ENCODE measurements at regions not wholly inside any gene's neighbourhood (a gene's known extent, or its start where the extent isn't known, plus 50 kb on each side); places are given as distances from the start of the nearest gene placed in this dataset.

DNA sequence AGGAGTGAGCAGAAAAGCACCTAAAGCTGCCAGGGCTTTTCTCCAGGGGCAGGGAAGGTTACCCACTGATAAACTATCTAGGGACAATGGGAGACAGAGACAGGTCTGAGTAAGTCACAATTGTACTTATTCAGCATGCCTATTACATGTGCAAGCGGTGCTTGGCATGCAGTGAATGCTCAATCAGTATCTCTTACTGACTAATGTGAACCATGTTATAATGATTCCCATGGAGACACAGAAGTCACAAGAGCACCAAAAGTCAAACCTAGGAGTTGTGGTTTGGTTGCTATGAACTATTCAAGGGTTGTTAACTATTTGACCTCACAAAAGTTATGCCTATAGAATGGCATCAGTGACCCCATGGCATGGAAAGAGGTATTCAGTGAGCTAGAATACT lies 50.0 kb upstream of the RASGRP1 start:
- no peaks in the 10 kb centered on the region for H3K9me3 Mint-ChIP-seq
- peaks cover 3% of the 10 kb centered on the region for H3K36me3 Mint-ChIP-seq (ENCODE audit: insufficient read depth)
- H3K27me3 Mint-ChIP-seq, result no peaks in the 10 kb centered on the region
- DNase-seq (no peak), ATAC-seq (replicated peaks) (no peak)
- H3K27ac Mint-ChIP-seq, result no peak overlapping the region
- peaks cover 35 to 46% of the 10 kb centered on the region in 2 donors for H3K4me1 Mint-ChIP-seq (ENCODE audit: low read depth in 2 of 2)
- H3K4me3 Mint-ChIP-seq, result no peak overlapping the region

DNA sequence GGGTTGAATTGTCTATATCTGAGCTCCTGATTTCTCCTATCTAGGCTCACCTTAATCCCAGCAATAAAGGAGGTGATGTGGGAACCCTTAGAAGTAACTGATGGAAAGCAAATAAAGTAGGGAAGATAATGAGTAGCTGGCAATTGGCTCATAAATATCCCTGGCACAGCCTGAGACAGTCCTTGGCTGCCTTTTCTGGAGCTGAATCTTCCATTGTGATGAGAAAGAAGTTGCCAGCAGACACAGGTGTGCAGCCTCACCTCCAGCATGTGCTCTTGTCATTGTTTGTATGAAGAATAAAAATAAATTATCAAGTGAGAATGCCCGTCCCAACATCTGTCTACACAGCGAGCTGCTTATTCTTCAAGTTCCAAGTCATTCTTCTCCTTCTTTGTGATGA lies 53.2 kb upstream of the RASGRP1 start:
- no peaks in the 10 kb centered on the region for H3K27me3 Mint-ChIP-seq

DNA sequence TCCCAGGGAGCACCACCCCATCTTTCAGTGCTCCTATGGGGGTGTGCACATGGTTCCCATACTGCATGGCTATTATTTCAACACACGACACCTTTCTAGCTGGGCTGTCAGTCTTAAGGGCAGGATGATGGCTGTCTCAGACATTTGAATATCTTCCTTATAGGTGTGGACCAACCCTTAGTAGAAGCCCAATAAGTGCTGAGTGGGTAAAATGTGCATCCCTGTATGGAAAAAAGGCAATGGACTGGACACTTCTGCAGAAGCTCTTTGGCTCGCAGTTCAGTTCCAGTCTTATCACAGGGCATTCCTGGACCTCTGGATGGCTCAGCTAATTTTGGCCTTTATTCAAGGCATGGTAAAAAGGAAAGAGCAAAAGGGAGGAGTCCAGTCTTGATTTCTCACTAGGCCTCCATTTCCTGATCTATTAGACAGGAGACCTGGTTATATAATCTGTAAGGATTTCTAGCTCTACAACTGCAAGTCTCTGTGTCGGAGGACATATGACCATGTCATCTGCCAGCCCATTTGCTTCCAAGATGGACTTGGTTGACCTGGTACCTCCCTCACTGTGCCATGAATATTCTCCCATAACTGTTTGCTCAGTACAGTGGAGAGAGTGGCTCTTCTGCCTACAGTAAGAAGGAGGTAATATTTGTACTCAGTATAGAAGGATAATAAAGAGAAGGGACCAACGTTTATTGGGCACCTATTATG lies 53.8 kb upstream of the RASGRP1 start:
- Mint-ChIP-seq H3K27ac (peak overlapping the region in 1 of 2 donors; percentile 16), H3K4me3 (no peak overlapping the region), H3K36me3 (ENCODE audit: insufficient read depth) (no peaks in the 10 kb centered on the region), H3K9me3 (no peaks in the 10 kb centered on the region), H3K27me3 (no peaks in the 10 kb centered on the region), H3K4me1 (ENCODE audit: low read depth in 2 of 2) (peaks cover 12 to 38% of the 10 kb centered on the region in 2 donors)
- DNase-seq, result no peak
- ATAC-seq (replicated peaks), result no peak

More for the DNA sequence above, 53.2 kb upstream of the RASGRP1 start:
- ATAC-seq (replicated peaks) (no peak), DNase-seq (no peak)
- Mint-ChIP-seq H3K27ac (no peak overlapping the region), H3K4me3 (no peak overlapping the region), H3K36me3 (ENCODE audit: insufficient read depth) (no peaks in the 10 kb centered on the region), H3K4me1 (ENCODE audit: low read depth in 2 of 2) (peaks cover 13 to 38% of the 10 kb centered on the region in 2 donors), H3K9me3 (no peaks in the 10 kb centered on the region)

DNA sequence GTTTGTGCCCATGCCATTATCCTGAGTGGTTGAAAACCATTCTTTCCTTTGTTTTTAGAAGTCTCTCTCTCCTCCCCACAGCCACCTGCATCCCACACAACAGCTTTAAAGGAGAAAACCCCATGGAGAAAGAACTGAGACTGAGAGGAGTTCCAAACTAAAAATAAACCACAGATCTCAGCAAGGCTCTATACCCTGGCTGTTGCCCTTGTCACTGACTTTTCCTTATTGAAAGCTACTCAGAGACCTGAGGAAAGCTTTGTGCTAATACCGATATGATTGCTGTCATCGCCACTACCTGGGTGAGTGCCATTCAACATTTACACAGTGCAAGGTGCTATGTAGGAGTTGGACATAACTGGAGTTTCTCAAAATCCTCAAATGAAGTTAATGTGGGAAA lies 55.5 kb upstream of the RASGRP1 start:
- H3K4me1 Mint-ChIP-seq (ENCODE audit: low read depth in 2 of 2), result peaks cover 10 to 41% of the 10 kb centered on the region in 2 donors
- H3K9me3 Mint-ChIP-seq, result no peaks in the 10 kb centered on the region
- no peaks in the 10 kb centered on the region for H3K27me3 Mint-ChIP-seq
- no peak for ATAC-seq (replicated peaks)
- peak overlapping the region; percentile 59 to 62 for H3K27ac Mint-ChIP-seq
- no peak for DNase-seq
- no peaks in the 10 kb centered on the region for H3K36me3 Mint-ChIP-seq (ENCODE audit: insufficient read depth)
- no peak overlapping the region for H3K4me3 Mint-ChIP-seq

DNA sequence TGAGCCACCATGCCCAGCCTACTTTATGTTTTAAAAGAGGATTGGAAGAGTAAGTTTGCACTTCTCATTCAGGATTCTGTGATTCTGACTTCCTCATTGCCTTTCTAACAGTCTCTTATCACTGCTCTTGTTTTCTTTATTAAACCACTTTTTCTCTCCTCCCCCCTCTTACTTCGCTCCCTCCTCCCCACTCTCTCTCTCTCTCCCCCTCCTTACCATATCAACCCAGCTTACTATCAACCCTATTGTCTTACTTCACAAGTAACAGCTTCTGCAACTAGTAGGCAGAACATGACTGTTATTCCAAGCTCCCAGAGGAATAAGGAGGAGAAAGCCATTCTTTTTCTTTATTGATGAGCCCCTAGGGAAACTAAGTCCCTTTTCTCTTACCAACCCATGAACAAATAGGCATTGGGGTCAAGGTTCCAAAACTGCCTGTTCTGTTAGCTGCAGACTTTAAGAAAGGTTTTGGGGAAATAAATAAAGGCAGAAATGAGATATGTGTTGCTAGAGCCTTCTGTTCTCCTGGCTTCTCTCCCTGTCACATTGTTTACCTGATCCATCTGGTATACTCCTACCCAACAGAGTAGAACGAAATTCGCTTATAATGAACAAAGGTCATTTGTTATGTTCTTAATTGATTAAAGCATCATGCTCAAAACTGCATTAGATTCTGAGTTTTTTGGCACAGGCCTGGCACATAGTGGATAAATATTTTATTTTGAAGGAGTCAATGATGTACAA lies 56.4 kb upstream of the RASGRP1 start:
- peaks cover 10 to 41% of the 10 kb centered on the region in 2 donors for H3K4me1 Mint-ChIP-seq (ENCODE audit: low read depth in 2 of 2)
- H3K27me3 Mint-ChIP-seq, result no peaks in the 10 kb centered on the region
- no peak overlapping the region for H3K4me3 Mint-ChIP-seq
- H3K36me3 Mint-ChIP-seq (ENCODE audit: insufficient read depth), result no peaks in the 10 kb centered on the region
- H3K27ac Mint-ChIP-seq, result peak overlapping the region; percentile 62 to 85
- no peak for DNase-seq
- no peaks in the 10 kb centered on the region for H3K9me3 Mint-ChIP-seq
- ATAC-seq (replicated peaks), result no peak

DNA sequence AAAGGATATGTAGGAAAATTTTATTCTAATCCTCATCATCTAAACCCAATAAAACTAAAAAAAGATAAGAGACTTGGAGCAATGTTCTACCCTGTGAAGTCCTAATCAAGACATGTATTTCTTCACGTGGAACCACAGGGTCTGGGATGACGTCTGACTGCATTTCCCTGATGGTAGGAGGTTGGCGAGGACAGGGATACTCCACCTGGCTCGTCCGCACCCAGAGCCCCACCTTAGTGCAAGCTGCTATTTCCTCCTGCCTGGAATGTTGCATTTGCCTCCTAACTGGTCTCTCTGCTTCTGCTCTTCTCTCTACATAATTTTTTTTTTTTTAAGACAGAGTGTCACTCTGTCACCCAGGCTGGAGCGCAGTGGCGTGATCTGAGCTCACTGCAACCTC lies 57.7 kb upstream of the RASGRP1 start:
- Mint-ChIP-seq H3K9me3 (no peaks in the 10 kb centered on the region), H3K4me3 (no peak overlapping the region), H3K36me3 (ENCODE audit: insufficient read depth) (no peaks in the 10 kb centered on the region), H3K27me3 (no peaks in the 10 kb centered on the region), H3K27ac (peak overlapping the region in 1 of 2 donors; percentile 90), H3K4me1 (ENCODE audit: low read depth in 2 of 2) (peaks cover 15 to 46% of the 10 kb centered on the region in 2 donors)
- ATAC-seq (replicated peaks), result no peak
- DNase-seq, result no peak

DNA sequence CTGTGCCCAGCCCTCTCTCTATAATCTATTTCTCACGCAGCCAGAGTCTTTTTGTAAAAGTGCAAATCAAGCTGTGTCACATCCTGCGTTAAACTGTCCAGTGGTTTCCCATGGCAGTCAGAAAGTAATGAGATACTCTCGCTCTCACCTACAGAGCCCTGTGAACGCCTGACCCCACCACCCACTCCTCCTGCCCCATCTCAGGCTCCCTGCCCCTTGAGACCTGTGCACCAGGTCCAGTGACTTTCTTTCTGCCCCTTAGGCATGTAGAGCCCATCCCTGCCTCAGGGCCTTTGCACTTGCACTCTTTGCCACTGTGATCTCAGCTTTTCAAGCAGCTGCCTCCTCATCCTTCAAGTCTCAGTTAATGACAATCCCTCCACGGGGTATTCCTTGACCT lies 58.3 kb upstream of the RASGRP1 start:
- peaks cover 17 to 46% of the 10 kb centered on the region in 2 donors for H3K4me1 Mint-ChIP-seq (ENCODE audit: low read depth in 2 of 2)

DNA sequence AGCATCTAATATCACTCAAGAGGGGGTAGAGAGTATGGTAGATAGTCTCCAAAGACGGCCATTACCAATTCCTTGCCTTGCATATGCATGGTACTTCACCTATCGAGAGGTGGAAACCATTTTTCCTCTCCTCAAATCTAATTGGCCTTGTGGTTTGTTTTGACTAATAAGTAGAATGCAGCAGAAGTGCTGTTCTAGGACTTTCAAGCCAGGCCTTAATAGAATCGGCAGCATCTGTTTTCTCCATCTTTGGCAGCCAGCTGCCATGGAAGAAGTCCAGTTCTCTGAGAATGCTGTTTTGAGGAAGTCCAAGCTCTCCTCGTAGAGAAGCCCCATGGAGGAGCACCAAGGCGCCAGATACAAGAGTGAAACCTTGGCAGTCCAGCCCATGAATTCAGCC lies 59.1 kb upstream of the RASGRP1 start:
- Mint-ChIP-seq H3K36me3 (ENCODE audit: insufficient read depth) (no peaks in the 10 kb centered on the region), H3K4me3 (no peak overlapping the region), H3K4me1 (ENCODE audit: low read depth in 2 of 2) (peaks cover 18 to 44% of the 10 kb centered on the region in 2 donors), H3K27ac (peak overlapping the region in 1 of 2 donors; percentile 21), H3K9me3 (no peaks in the 10 kb centered on the region), H3K27me3 (no peaks in the 10 kb centered on the region)
- ATAC-seq (replicated peaks) (no peak), DNase-seq (no peak)

More for the DNA sequence above, 58.3 kb upstream of the RASGRP1 start:
- peak overlapping the region; percentile 19 to 90 for H3K27ac Mint-ChIP-seq
- H3K4me3 Mint-ChIP-seq, result no peak overlapping the region
- ATAC-seq (replicated peaks), result no peak
- no peaks in the 10 kb centered on the region for H3K27me3 Mint-ChIP-seq
- H3K36me3 Mint-ChIP-seq (ENCODE audit: insufficient read depth), result no peaks in the 10 kb centered on the region
- no peaks in the 10 kb centered on the region for H3K9me3 Mint-ChIP-seq
- DNase-seq, result no peak

DNA sequence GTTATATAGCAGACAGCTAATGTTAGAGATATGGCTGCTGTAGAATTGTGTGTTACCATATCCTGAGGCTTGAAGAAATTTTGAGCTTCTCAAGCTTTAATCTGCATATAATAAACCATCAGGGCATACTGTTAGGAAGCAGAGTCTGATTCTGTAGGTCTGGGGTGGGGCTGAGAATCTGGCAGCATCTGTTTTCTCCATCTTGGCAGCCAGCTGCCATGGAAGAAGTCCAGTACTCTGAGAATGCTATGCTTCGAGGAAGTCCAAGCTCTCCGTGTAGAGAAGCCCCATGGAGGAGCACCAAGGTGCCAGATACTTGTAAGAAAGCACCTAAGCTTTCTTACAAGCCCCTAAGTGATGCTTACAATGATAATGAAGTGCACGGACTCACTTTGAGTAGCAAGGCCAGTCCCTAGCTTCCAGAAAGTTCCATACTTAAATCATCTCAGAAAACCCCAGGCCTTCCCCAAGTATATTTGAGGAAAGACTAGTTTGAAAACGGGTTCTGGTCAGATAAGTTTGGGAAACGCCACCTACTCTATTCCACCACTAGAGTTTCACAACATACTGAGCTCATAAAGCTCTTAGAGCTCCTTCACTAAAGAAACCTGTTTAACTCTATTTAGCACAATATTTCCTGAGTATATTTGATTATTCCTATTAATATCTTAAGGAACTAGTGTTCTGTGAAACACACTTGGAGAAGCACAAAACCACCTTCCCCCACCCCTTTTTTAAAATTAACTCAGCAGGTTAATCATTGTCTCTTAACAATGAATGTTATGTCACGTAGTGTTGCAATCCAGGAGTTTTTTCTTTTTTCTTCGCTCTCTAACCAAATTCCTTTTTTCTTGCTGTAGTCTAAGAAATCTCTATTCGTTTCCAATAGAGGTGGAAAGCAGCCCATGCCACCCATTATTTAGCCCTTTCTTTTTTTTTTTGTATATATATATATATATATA lies 59.9 kb upstream of the RASGRP1 start:
- Mint-ChIP-seq H3K9me3 (no peaks in the 10 kb centered on the region), H3K4me1 (ENCODE audit: low read depth in 2 of 2) (peaks cover 18 to 44% of the 10 kb centered on the region in 2 donors), H3K27ac (peak overlapping the region in 1 of 2 donors; percentile 21), H3K27me3 (no peaks in the 10 kb centered on the region), H3K36me3 (ENCODE audit: insufficient read depth) (no peaks in the 10 kb centered on the region), H3K4me3 (no peak overlapping the region)
- DNase-seq, result no peak
- no peak for ATAC-seq (replicated peaks)

DNA sequence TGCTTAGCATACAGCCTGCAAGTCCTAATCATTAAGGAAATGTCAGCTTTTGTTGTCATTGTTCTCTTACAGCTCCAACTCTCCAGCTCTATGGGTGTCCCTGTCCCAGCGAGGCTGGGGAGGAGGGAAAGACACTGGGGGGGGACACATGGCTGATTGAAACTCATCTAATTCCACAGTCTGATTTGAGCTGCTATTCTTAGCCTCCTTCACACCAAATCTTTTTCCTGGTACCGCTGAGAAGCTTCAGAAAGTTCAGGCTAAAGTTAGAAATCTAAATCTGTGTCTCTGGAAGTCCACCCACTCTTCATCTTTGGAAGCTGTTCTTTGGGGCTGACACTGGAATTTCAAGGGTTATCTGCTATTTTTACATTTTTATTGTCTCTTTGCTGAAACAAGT lies 61.3 kb upstream of the RASGRP1 start:
- ATAC-seq (replicated peaks), result no peak
- Mint-ChIP-seq H3K9me3 (no peaks in the 10 kb centered on the region), H3K4me1 (ENCODE audit: low read depth in 2 of 2) (peaks cover 15 to 36% of the 10 kb centered on the region in 2 donors), H3K27me3 (no peaks in the 10 kb centered on the region), H3K27ac (peak overlapping the region in 1 of 2 donors; percentile 36), H3K36me3 (ENCODE audit: insufficient read depth) (no peaks in the 10 kb centered on the region), H3K4me3 (no peak overlapping the region)
- no peak for DNase-seq

DNA sequence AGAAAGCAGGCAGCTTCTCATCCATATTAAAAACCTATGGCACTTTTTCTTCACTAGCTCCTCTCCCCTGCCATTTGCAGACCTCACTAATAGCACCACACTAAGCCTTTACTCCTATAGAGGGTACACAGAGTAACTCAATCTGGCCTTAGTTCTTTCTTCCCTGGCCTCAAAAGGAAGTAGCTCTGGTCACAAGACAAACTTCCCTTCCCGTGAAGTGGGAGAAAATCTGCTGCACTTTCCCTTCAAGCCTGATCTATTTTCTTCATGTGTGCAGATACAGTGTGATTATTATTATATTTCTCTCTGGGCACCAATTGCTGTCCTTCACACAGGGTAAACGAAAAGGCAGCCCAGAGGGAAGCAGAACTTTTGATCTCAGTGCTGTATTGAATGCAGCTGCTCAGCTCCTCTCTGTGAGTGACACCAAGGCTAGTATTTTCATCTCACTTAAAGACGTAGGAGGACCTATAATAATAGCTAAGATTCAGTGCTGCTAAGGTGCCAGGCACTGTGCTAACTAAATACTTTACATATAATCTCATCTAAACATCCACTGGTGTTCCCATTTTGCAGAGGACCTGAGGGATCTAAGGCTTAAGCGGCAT lies 61.9 kb upstream of the RASGRP1 start:
- Mint-ChIP-seq H3K27ac (peak overlapping the region in 1 of 2 donors; percentile 36), H3K27me3 (no peaks in the 10 kb centered on the region), H3K36me3 (ENCODE audit: insufficient read depth) (no peaks in the 10 kb centered on the region), H3K4me3 (no peak overlapping the region), H3K9me3 (no peaks in the 10 kb centered on the region), H3K4me1 (ENCODE audit: low read depth in 2 of 2) (peaks cover 19 to 35% of the 10 kb centered on the region in 2 donors)
- DNase-seq (no peak), ATAC-seq (replicated peaks) (no peak)

DNA sequence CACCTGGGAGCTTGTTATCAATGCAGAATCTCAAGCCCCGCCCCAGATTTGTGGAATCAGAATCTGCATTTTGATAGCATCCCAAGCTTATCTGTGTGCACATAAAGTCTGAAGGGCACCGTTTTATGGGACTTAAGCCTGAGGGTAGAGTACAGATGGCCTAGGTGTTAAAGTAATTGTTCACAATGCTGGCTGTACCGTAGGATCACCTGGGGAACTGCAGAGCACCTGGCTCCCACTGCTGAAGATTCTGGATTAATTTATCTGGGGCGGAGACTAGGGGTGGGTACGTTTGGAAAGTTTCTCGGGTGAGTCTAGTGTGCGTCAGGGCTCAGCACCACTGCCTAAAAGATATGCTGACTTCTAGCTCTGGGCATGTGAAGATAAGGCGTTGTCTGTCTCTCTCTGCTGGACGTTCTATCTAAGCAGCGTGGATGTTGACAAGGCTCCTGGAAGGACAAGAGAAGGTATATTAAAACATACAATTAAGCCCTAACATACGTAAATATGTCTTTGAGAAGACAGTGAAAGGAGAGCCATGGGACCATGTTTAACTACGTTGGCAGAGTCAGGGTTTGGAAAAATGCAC lies 63.2 kb upstream of the RASGRP1 start:
- no peaks in the 10 kb centered on the region for H3K36me3 Mint-ChIP-seq (ENCODE audit: insufficient read depth)
- peaks cover 21 to 31% of the 10 kb centered on the region in 2 donors for H3K4me1 Mint-ChIP-seq (ENCODE audit: low read depth in 2 of 2)
- no peak overlapping the region for H3K27ac Mint-ChIP-seq
- ATAC-seq (replicated peaks) (no peak), DNase-seq (no peak)
- H3K27me3 Mint-ChIP-seq, result no peaks in the 10 kb centered on the region
- no peaks in the 10 kb centered on the region for H3K9me3 Mint-ChIP-seq
- no peak overlapping the region for H3K4me3 Mint-ChIP-seq
